ENCODE measurements at regions not wholly inside any gene's neighbourhood (a gene's known extent, or its start where the extent isn't known, plus 50 kb on each side); places are given as distances from the start of the nearest gene placed in this dataset.
"Not testable (repeated sequence)": the region's sequence is repeated elsewhere in the genome, so short reads cannot be mapped to it uniquely, and the experiment has no call there.

DNA sequence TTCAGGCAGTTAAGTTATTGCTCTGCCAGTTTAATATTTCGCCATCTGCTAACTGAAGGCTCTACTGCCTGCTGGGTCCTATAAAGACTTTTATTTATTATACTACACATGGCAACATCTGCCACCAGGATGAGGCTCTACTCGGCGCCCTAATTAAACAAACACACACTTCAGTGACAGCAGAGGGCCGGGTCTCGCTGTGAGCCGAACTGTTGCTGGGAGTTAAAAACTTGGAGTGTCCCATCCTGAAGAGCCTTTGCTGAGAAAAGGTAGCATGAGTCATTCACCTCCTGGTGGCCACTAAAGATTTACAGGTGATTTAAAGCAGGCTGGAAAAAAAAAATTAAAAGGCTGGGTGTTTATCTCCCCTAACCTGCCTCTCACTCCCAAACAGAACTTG is 183.7 kb downstream of the NPIPA8 start:
- not testable (repeated sequence) for DNase-seq (ENCODE audit: low read depth in 2 of 2)

DNA sequence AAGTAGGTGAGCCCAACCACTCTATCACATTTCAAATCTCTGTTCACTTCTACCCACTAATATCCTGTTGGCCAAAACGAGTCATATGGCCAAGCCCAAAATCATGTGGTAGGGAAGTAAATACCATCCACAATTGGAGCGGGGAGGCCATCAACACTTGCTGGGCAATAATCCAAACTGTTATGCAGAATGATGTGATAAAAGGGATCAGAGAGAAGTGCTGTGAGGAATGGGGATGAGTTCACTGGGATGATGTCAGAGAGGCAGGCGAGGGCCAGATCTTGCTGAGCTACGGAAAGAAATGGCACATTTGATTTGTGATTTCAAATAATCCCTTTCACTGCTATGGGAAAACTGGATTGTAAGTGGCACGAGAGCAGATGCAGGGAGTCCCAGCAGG is 188.4 kb downstream of the NPIPA8 start:
- not testable (repeated sequence) for DNase-seq (ENCODE audit: low read depth in 2 of 2)

- not testable (repeated sequence) for DNase-seq (ENCODE audit: low read depth in 2 of 2)
Measured at GRCh38 chr16:18146601-18147142, 189.9 kb downstream of the NPIPA8 start.

DNA sequence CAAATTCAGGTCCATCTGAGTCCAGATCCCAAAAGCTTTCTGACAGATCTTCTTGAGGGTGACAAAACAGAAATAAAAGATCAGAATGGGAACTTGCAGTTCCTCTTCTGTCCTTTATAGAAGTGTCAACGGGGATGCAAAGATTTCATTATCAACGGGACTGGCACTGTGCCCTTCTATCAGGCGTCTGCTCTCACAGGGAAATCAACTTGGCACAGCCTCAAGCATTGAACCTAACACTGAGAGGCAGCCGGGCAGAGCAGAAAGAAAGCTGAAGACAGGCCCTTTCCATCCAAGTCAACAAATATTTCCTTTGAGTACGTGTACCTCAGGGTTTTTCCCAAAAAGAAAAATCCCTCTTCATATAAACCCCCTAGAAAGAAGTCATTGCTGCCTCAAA is 194.5 kb downstream of the NPIPA8 start:
- not testable (repeated sequence) for DNase-seq (ENCODE audit: low read depth in 2 of 2)

- not testable (repeated sequence) for DNase-seq (ENCODE audit: low read depth in 2 of 2)
Measured at GRCh38 chr16:18136288-18136687, 200.2 kb downstream of the NPIPA8 start.

DNA sequence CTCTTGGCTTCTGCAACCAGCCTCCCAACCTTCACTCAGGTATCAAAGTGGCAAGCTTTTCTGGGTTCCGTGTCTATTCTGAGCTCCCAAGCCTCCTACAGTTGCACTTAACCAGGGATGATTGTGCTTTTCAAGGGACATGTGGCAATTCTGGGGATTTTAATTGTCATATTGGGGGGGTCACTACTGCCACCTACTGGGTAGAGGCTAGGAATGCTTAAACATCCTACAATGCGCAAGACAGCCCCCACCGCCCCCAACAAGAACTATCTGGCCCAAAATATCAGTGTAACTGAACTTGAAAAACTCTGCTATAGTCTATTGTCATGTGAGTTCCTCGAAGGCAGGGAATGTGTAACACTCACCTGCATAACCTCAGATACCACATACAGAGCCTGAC is 201.5 kb downstream of the NPIPA8 start:
- not testable (repeated sequence) for DNase-seq (ENCODE audit: low read depth in 2 of 2)

GRCh38 chr16:18131587-18131986 is 204.9 kb downstream of the NPIPA8 start:
- not testable (repeated sequence) for DNase-seq (ENCODE audit: low read depth in 2 of 2)

DNA sequence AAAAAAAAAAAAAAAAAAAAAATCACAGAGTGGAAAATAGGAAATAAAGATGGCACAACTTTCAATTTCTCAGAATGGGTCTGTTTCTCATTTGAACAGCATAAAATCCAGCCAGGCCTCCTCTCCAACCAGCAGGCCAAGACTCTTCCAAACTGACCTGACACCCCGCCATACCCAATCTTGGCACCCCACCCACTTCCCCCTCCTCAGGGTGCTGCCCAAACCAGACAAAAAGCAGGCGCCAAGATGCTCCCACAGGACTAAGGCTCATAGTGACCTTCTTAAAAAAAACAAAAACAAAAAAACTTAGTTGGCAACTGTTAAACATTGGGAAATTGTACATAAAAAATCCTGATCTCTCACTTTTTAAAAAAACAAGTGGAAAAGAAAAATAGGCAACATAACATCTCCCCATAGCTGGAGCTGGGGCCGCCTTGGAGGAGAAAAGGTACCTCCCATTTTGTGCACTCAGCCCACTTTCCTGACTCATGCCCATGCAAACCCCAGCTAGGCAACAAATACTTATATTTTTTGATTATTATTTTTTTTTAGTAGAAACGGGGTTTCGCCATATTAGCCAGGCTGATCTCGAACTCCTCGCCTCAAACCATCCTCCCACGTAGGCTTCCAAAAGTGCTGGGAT is 205.9 kb downstream of the NPIPA8 start:
- DNase-seq (ENCODE audit: low read depth in 2 of 2), result not testable (repeated sequence)

DNA sequence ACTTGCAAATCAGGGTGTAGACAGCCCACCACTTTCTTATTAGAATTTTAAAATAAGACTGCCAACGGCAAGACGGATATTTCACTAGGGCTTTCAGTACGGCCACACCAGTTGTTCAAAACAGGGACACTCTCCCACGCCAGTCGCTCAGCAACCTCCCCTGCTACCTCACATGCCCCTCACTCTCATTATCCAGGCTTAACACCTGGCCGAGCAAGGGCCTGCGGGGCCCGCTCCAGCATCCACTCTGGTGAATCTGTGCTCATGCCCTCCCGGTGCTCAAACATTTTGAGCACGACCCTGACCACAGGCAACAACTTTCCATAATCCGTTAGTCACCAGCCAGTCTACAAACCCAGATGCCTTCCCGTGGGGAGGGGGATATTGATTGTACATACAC is 209.5 kb downstream of the NPIPA8 start:
- not testable (repeated sequence) for DNase-seq (ENCODE audit: low read depth in 2 of 2)

DNA sequence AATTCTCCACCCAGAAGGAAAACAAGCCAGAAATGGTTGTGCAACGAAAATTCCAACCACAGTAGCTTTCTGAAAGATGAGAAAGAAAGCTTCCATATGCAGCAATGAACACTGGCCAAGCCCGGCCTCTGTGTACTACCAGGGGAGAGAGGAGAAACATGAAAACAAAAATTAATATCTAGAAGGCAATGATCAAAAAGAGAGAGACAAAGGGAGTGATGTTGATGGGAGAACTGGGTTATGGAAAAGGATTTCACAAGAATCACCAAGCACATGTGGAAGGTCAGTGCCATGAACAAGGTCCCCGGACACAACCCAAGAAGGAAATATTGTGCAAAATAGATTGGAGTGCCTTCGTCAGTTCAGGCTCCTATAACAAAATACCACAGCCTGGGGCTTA is 217.4 kb downstream of the NPIPA8 start:
- DNase-seq (ENCODE audit: low read depth in 2 of 2), result not testable (repeated sequence)

DNA sequence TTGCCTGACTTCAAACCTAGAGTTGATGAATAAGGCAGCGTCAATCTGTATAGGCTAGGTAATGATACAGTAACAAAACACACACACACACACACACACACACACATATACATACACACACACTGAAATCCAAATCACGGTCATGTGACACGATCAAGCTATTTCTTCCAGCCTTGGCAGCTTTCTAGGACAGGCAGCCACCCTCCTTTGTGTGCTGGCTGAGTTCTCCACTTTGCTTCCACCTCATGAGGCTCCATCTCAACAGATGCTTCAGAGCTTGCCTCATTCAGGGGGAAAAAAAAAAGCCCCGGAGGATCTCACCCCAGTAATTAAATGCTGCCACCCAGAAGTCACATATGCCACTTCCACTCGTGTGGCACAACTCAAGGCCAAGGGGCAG is 217.9 kb downstream of the NPIPA8 start:
- DNase-seq (ENCODE audit: low read depth in 2 of 2), result not testable (repeated sequence)

DNA sequence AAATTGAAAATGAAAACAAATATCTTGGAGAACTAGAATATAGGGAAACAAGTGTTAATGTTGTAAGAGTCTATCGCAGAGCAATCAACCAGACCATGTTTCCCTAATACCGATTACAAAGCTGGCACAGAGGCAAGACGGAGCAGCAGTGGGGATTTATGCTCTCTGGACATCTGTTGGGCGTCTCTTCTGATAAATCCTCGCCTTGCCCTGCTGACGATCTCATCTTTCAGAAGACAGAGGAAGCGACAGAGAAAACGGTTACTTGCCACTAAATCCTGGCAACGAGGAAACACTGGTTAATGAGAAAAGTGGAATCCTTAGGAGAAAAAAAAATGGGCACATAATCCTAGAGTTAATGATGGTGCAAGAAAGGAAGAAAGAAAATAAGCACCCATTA is 218.5 kb downstream of the NPIPA8 start:
- not testable (repeated sequence) for DNase-seq (ENCODE audit: low read depth in 2 of 2)

GRCh38 chr16:18104412-18104811 is 232.1 kb downstream of the NPIPA8 start:
- DNase-seq (ENCODE audit: low read depth in 2 of 2), result not testable (repeated sequence)

DNA sequence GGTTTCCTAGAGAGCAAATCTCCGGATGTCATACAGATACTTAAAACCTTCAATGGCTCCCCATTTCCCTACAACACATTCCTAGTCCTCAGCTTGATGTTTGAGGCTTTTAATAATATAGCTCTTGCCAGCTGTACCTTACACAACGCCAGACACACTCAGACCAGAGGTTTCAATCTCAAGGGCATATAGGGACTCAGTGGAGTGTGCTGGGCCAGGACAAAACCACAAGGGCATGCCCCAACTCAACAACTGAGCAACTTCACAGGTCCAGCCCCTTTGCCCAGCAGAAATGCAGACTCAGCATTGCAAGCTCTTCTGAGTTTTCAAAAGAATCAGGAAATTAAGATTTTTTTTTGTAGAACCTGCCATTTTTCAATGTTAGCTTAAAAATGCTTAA is 235.5 kb downstream of the NPIPA8 start:
- DNase-seq (ENCODE audit: low read depth in 2 of 2), result not testable (repeated sequence)

- DNase-seq (ENCODE audit: low read depth in 2 of 2), result not testable (repeated sequence)
Measured at GRCh38 chr16:18092605-18093004, 243.9 kb downstream of the NPIPA8 start.

- DNase-seq (ENCODE audit: low read depth in 2 of 2), result not testable (repeated sequence)
Measured at GRCh38 chr16:18080658-18081363, 255.7 kb downstream of the NPIPA8 start.

- DNase-seq (ENCODE audit: low read depth in 2 of 2), result not testable (repeated sequence)
Measured at GRCh38 chr16:18077910-18078309, 258.6 kb downstream of the NPIPA8 start.

DNA sequence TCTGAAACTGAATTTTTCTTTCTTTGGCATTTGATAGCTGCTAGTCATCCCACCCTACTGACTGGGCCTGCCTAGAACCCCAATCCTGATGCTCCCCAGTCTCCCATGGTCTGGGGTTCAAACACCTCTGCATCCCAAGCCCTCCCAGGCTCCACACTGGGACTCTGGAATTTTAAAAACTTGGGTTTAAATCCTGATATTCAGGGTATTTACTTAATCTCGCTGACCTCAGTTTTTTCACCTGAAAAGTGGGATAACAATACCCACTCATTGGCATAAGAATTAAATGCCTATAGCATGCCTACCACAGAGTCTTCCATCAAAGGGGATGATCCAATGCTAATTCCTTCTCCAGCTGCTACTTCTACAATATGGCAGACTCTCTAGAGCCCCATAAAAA is 264.4 kb downstream of the NPIPA8 start:
- no peak for DNase-seq (ENCODE audit: low read depth in 2 of 2)

- no peak for DNase-seq (ENCODE audit: low read depth in 2 of 2)
Measured at GRCh38 chr16:18069683-18070082, 266.9 kb downstream of the NPIPA8 start.

DNA sequence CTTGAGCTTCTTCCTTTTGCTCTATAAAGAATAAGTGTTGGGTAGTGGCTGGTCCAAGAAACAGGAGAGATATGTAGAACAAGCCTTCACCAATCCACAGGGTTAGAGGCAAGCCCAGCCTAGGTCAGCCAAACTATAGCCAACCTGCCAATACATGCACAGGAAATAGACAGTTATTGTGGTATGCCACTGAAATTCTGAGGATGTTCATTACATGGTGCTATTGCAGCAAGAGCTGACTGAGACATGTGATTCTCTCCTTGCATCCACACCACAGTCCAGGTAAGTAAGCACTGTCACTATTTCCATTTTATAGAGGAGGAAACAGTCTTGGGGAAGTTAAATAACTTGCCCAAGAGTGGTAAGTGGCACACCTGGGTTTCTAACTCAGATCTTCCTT is 268.1 kb downstream of the NPIPA8 start:
- no peak for DNase-seq (ENCODE audit: low read depth in 2 of 2)

GRCh38 chr16:18062713-18063112 is 273.8 kb downstream of the NPIPA8 start:
- DNase-seq (ENCODE audit: low read depth in 2 of 2), result no peak

DNA sequence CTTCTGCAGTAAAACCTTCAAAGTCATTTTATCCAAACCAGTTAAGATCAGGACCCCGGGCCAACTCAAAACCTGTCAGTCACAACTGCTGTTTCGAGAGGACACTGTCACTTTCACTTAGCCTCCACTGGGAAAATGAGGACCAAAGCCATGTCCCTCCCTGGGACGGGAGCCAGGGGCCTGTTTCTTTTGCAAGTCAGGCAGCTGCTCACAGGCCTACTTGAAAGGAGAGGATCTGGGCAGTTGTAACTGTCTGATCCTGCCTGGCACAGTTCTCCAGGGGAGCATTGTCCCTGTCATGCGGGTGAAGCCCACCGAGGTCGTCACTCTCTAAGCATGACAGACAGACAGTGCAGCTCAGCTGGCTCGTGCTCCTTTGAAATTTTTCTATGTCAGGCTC is 276.2 kb downstream of the NPIPA8 start:
- DNase-seq (ENCODE audit: low read depth in 2 of 2), result no peak

GRCh38 chr16:18059577-18059976 is 277.0 kb downstream of the NPIPA8 start:
- no peak for DNase-seq (ENCODE audit: low read depth in 2 of 2)
